OCI-LY7 (cell line): ENCODE measurements at regions not wholly inside any gene's neighbourhood (a gene's known extent, or its start where the extent isn't known, plus 50 kb on each side); places are given as distances from the start of the nearest gene placed in this dataset.

Source experiments
- BruUV-seq: library from RNA; stranded (reverse); fragments of 400-500 nt; replicated peaks from 2 replicates; lab custom pipeline; 2021; lab: Mats Ljungman, UMichigan
- CTCF ChIA-PET: fragments of 300-600 bp; sonication (Branson Sonifier 250); formaldehyde crosslinking; loops from one replicate; lab custom pipeline; 2022; ENCODE audit warnings: antibody characterized with exemption; ENCODE audit not compliant: unreplicated experiment; lab: Charles Lee
- POLR2A ChIA-PET: fragments of 300-600 bp; sonication (Branson Sonifier 250); formaldehyde crosslinking; loops from one replicate; lab custom pipeline; 2022; ENCODE audit warnings: antibody characterized with exemption; lab: Charles Lee
- DNase-seq: peaks from one replicate; pipeline ENCODE4 v3.0.0-alpha.2; 2015; ENCODE audit warnings: low spot score
- H2AFZ ChIP-seq: fragments of 200-600 bp; sonication (generic), shearing (Covaris generic); 2 replicates; pipeline ENCODE4 v1.6.1; 2014; ENCODE audit warnings: mild to moderate bottlenecking, antibody characterized with exemption, low read length, moderate library complexity
- H3K27ac ChIP-seq: fragments of 200-600 bp; sonication (generic); 2 replicates; pipeline ENCODE4 v1.5.1; 2014; ENCODE audit warnings: mixed run types, low read depth, mild to moderate bottlenecking, moderate library complexity, low read length, inconsistent platforms; ENCODE audit not compliant: poor library complexity, severe bottlenecking
- H3K36me3 ChIP-seq: fragments of 200-600 bp; sonication (generic); 2 replicates; pipeline ENCODE4 v1.6.1; 2014; ENCODE audit warnings: mild to moderate bottlenecking, antibody characterized with exemption, low read length, moderate library complexity, mixed read lengths; ENCODE audit not compliant: insufficient read depth
- H3K4me1 ChIP-seq: fragments of 200-600 bp; sonication (generic); 2 replicates; pipeline ENCODE4 v1.5.1; 2014; ENCODE audit warnings: mild to moderate bottlenecking, low read length; ENCODE audit not compliant: insufficient read depth, poor library complexity, severe bottlenecking
- H3K4me2 ChIP-seq: fragments of 200-600 bp; sonication (generic); 2 replicates; pipeline ENCODE4 v1.6.1; 2014; ENCODE audit warnings: mild to moderate bottlenecking, low read length
- H3K4me3 ChIP-seq: fragments of 200-600 bp; sonication (generic); 2 replicates; pipeline ENCODE4 v1.5.1; 2014; ENCODE audit warnings: mild to moderate bottlenecking, low read depth, low read length; ENCODE audit not compliant: poor library complexity, severe bottlenecking
- H3K79me2 ChIP-seq: fragments of 200-600 bp; sonication (generic); 2 replicates; pipeline ENCODE4 v1.6.1; 2016; ENCODE audit warnings: low read depth, mild to moderate bottlenecking, low read length, moderate library complexity, mixed read lengths; ENCODE audit not compliant: insufficient read depth
- H3K9me2 ChIP-seq: fragments of 200-600 bp; sonication (generic); 2 replicates; pipeline ENCODE4 v1.6.1; 2016; ENCODE audit warnings: mild to moderate bottlenecking, low read length, mixed read lengths; ENCODE audit not compliant: insufficient read depth
- H3K9me3 ChIP-seq: fragments of 200-600 bp; sonication (generic); 2 replicates; pipeline ENCODE4 v1.6.1; 2014; ENCODE audit warnings: mild to moderate bottlenecking, mixed run types, low read length, mixed read lengths
- H4K20me1 ChIP-seq: fragments of 200-600 bp; sonication (generic); 2 replicates; pipeline ENCODE4 v1.6.1; 2014; ENCODE audit warnings: mild to moderate bottlenecking, antibody characterized with exemption, low read length, moderate library complexity, mixed read lengths; ENCODE audit not compliant: insufficient read depth
- EZH2phosphoT487 ChIP-seq: fragments of 200-600 bp; sonication (generic); IDR thresholded peaks from 2 replicates; pipeline ENCODE4 v1.6.1; 2018; ENCODE audit warnings: low read depth, borderline replicate concordance, mild to moderate bottlenecking, mixed run types, antibody characterized with exemption, low read length, moderate library complexity, mixed read lengths
- intact Hi-C: fragments of 100-400 bp; cut with micrococcal nuclease; formaldehyde crosslinking; loops from one replicate; pipeline ENCODE4 v1.10.0; 2022; ENCODE audit not compliant: unreplicated experiment
- TF ChIP-seq, protein P1 (sequence below): fragments of 200-600 bp; sonication (generic); conservative IDR thresholded peaks from 2 replicates; pipeline ENCODE4 v1.5.1; 2014; ENCODE audit warnings: mild to moderate bottlenecking, antibody characterized with exemption, low read length, moderate library complexity, mixed read lengths

DNA sequence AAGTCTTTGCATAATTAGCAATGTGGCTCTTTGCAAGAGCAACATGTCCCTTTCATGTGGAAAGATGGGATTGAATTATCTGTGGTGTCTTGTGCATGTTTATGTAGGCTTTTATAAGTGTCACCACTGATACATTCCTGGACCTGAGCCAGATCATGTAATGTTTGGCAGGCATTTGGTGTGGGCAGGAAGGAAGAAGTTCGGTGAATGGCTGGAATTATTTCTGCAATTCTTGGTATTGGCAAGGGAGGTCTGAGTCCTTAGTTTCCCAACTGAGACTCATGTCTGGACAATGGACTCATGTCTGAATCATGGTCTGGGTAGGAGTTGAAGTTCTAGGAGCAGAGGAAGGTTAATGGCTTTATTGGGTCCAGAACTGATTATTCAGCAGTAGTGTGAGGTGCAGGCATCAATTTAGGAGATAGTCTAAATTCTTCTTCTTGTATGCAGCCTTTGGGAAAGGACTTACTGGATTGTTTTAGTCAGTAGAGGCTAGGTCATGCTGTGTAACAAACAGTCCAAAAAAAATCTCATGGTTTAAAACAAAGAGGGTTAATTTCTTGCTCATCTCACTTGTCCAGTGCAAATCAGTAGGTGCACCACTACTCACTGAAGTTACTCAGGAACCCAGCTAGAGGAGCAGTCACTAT lies 186.5 kb upstream of the LHX5 start:
- DNase-seq: no peak
- POLR2A ChIA-PET: no interaction called here
- H3K4me2 ChIP-seq: no peak overlapping the region
- H3K27ac ChIP-seq: no peak overlapping the region
- no peaks in the 10 kb centered on the region for H4K20me1 ChIP-seq
- intact Hi-C loops: no loop called here
- TF ChIP-seq, protein P1, sequence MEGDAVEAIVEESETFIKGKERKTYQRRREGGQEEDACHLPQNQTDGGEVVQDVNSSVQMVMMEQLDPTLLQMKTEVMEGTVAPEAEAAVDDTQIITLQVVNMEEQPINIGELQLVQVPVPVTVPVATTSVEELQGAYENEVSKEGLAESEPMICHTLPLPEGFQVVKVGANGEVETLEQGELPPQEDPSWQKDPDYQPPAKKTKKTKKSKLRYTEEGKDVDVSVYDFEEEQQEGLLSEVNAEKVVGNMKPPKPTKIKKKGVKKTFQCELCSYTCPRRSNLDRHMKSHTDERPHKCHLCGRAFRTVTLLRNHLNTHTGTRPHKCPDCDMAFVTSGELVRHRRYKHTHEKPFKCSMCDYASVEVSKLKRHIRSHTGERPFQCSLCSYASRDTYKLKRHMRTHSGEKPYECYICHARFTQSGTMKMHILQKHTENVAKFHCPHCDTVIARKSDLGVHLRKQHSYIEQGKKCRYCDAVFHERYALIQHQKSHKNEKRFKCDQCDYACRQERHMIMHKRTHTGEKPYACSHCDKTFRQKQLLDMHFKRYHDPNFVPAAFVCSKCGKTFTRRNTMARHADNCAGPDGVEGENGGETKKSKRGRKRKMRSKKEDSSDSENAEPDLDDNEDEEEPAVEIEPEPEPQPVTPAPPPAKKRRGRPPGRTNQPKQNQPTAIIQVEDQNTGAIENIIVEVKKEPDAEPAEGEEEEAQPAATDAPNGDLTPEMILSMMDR: no peak
- no peak for TF ChIP-seq EZH2phosphoT487
- no TSS peak for BruUV-seq
- no peaks in the 10 kb centered on the region for H3K79me2 ChIP-seq
- H2AFZ ChIP-seq: no peak overlapping the region
- no peaks in the 10 kb centered on the region for H3K36me3 ChIP-seq
- no peaks in the 10 kb centered on the region for H3K4me1 ChIP-seq
- no peaks in the 10 kb centered on the region for H3K9me2 ChIP-seq
- no peak overlapping the region for H3K4me3 ChIP-seq
- CTCF ChIA-PET: no interaction called here
- no peaks in the 10 kb centered on the region for H3K9me3 ChIP-seq

DNA sequence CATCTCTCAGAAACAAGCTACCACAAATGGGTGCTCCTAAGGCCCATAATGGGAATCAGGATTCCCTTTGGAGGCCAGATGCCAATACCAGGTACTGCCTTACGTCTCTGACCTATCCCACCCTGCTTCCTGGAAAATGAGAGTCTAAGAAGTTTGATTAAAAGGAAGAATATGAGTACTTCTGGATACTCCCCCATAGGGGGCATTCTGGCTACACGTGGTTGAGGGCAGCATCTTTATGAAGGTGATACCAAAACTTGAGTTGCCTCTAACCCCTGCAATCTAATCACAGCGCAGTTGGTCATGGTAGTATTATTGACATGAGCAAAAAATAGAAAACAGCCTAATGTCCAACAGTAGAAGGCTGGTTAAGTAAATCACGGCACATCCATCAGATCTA lies 184.2 kb upstream of the LHX5 start:
- no peak for TF ChIP-seq EZH2phosphoT487
- TF ChIP-seq, protein P1: 0 out of 2 replicates have a peak, but pooled peaks have one; percentile 31
- intact Hi-C loops: no loop called here
- Histone ChIP-seq H3K79me2 (no peaks in the 10 kb centered on the region), H3K4me3 (no peak overlapping the region), H3K27ac (no peak overlapping the region), H4K20me1 (no peaks in the 10 kb centered on the region), H2AFZ (no peak overlapping the region), H3K36me3 (no peaks in the 10 kb centered on the region), H3K4me1 (no peaks in the 10 kb centered on the region), H3K4me2 (no peak overlapping the region), H3K9me3 (no peaks in the 10 kb centered on the region), H3K9me2 (no peaks in the 10 kb centered on the region)
- POLR2A ChIA-PET: no interaction called here
- no TSS peak for BruUV-seq
- CTCF ChIA-PET: no interaction called here
- DNase-seq: no peak

DNA sequence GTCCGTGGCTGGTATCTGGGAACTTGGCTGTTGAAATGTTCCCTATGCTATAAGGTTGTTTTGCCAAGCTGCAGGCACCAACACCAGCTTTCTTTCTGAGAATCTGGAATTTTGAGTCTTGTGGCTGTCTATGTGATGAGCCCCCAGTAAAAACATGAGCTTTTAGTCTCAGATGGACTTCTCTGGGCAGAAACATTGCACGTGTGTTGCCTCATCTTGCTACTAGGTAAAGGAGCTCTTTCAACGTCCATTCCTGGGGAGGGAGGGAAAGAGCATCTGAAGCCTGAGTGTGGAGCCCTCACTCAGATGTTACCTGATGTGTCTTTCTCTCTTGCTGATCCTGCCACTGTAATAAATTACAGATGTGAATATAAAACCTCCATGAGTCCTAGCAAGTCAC lies 183.8 kb upstream of the LHX5 start:
- Histone ChIP-seq H4K20me1 (no peaks in the 10 kb centered on the region), H3K36me3 (no peaks in the 10 kb centered on the region), H3K4me2 (no peak overlapping the region), H3K9me3 (no peaks in the 10 kb centered on the region), H3K9me2 (no peaks in the 10 kb centered on the region), H3K4me3 (no peak overlapping the region), H3K4me1 (no peaks in the 10 kb centered on the region), H3K79me2 (no peaks in the 10 kb centered on the region), H2AFZ (no peak overlapping the region), H3K27ac (no peak overlapping the region)
- ChIA-PET CTCF (no interaction called here), POLR2A (no interaction called here)
- intact Hi-C loops: no loop called here
- no TSS peak for BruUV-seq
- DNase-seq: no peak
- TF ChIP-seq EZH2phosphoT487: no peak
- TF ChIP-seq, protein P1: no peak
